Nephron progenitor cell (in vitro differentiated cells): ENCODE measurements at regions not wholly inside any gene's neighbourhood (a gene's known extent, or its start where the extent isn't known, plus 50 kb on each side); places are given as distances from the start of the nearest gene placed in this dataset.

Source experiments
- DNase-seq: peaks from one replicate; pipeline ENCODE4 v3.0.0; 2021
- H3K27ac Mint-ChIP-seq: 2 replicates; pipeline ENCODE4 v1.8.0; 2021; ENCODE audit warnings: mild to moderate bottlenecking, moderate library complexity, mixed read lengths
- H3K27me3 Mint-ChIP-seq: 2 replicates; pipeline ENCODE4 v1.8.0; 2021; ENCODE audit warnings: mild to moderate bottlenecking, low read depth, mixed read lengths; ENCODE audit not compliant: poor library complexity
- H3K36me3 Mint-ChIP-seq: 2 replicates; pipeline ENCODE4 v1.8.0; 2021; ENCODE audit warnings: low read depth, mixed read lengths
- H3K4me1 Mint-ChIP-seq: 2 replicates; pipeline ENCODE4 v1.8.0; 2021; ENCODE audit warnings: mixed read lengths
- H3K4me3 Mint-ChIP-seq: 2 replicates; pipeline ENCODE4 v1.8.0; 2021; ENCODE audit warnings: mild to moderate bottlenecking, moderate library complexity, mixed read lengths
- H3K9me3 Mint-ChIP-seq: 2 replicates; pipeline ENCODE4 v1.8.0; 2021; ENCODE audit warnings: mild to moderate bottlenecking, moderate library complexity, mixed read lengths
- TF ChIP-seq, protein P1 (sequence below): fragments of 200-600 bp; sonication (generic); IDR thresholded peaks from 2 replicates; pipeline ENCODE4 v1.5.0; 2021; ENCODE audit warnings: antibody characterized with exemption

DNA sequence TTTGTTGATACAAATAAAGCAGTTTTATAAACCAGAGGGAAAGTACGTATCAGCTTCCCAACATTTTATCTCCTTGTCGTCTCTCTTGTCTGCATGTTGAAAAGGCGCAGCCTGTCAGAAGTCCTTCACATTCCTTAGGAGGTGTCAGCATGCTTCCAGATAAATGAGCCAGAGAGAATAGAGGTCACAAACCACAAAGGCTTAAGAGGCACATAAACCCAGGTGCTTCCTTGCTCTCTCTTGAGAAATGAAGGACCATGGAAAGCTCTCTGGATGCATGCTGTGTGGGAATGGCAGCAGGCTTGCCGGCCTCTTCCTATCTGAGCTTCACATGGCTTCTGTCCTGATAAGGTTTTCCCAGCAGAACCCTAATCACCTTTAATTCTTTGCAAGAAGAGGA, 448.5 kb downstream of the XPNPEP1 start:
- no peak overlapping the region for H3K27ac Mint-ChIP-seq
- peaks cover 11% of the 10 kb centered on the region for H3K4me1 Mint-ChIP-seq
- H3K4me3 Mint-ChIP-seq = no peak overlapping the region
- TF ChIP-seq, protein P1, sequence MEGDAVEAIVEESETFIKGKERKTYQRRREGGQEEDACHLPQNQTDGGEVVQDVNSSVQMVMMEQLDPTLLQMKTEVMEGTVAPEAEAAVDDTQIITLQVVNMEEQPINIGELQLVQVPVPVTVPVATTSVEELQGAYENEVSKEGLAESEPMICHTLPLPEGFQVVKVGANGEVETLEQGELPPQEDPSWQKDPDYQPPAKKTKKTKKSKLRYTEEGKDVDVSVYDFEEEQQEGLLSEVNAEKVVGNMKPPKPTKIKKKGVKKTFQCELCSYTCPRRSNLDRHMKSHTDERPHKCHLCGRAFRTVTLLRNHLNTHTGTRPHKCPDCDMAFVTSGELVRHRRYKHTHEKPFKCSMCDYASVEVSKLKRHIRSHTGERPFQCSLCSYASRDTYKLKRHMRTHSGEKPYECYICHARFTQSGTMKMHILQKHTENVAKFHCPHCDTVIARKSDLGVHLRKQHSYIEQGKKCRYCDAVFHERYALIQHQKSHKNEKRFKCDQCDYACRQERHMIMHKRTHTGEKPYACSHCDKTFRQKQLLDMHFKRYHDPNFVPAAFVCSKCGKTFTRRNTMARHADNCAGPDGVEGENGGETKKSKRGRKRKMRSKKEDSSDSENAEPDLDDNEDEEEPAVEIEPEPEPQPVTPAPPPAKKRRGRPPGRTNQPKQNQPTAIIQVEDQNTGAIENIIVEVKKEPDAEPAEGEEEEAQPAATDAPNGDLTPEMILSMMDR = no peak
- H3K27me3 Mint-ChIP-seq = peaks cover 2% of the 10 kb centered on the region
- H3K36me3 Mint-ChIP-seq = no peaks in the 10 kb centered on the region
- peak; percentile 3 for DNase-seq
- H3K9me3 Mint-ChIP-seq = no peaks in the 10 kb centered on the region

DNA sequence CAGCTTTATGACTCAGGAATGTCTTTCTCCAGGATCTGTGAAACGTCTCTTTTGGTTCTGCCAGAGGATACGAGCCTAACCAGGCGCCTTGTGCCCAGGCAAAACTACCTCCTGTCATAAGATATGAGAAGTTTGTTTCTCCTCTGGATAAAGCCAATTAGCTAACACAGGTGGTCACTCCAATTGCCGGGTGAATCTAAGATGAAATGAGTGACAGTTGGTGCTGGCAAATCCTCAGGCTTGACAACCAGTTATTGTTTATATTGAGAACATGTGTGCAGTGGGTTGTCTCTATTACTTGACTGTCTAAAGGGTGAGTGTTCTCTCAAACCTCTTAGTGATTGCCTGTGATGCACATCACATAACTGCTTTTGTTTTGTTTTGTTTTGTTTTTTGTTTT, 449.1 kb downstream of the XPNPEP1 start:
- no peaks in the 10 kb centered on the region for H3K36me3 Mint-ChIP-seq
- H3K27me3 Mint-ChIP-seq = peaks cover 2% of the 10 kb centered on the region
- H3K4me3 Mint-ChIP-seq = no peak overlapping the region
- TF ChIP-seq, protein P1 = no peak
- H3K9me3 Mint-ChIP-seq = no peaks in the 10 kb centered on the region
- DNase-seq = no peak
- H3K4me1 Mint-ChIP-seq = peaks cover 11% of the 10 kb centered on the region
- H3K27ac Mint-ChIP-seq = no peak overlapping the region

DNA sequence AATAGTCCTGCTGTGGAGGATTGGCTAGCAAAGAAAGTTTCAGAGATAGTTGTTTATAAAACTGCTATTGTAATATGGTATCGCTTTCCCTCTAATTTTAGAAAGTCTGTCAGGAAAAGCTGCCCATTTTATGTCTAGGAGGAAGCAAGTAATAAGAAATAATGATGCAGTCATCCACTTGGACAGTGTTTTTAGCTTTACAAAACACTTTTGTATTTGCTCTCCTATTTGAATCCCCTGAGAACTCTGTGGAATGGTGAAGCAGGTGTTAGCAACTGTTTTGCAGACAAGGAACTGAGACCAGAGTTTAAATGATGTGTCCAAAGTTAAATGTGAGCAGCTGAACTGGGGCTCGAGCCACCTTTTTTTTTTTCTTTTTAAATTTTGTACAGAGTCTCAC, 455.8 kb downstream of the XPNPEP1 start:
- H3K4me1 Mint-ChIP-seq = no peaks in the 10 kb centered on the region
- DNase-seq = no peak
- no peak overlapping the region for H3K27ac Mint-ChIP-seq
- TF ChIP-seq, protein P1 = no peak
- no peaks in the 10 kb centered on the region for H3K9me3 Mint-ChIP-seq
- peaks cover 10% of the 10 kb centered on the region for H3K27me3 Mint-ChIP-seq
- no peaks in the 10 kb centered on the region for H3K36me3 Mint-ChIP-seq
- H3K4me3 Mint-ChIP-seq = no peak overlapping the region

DNA sequence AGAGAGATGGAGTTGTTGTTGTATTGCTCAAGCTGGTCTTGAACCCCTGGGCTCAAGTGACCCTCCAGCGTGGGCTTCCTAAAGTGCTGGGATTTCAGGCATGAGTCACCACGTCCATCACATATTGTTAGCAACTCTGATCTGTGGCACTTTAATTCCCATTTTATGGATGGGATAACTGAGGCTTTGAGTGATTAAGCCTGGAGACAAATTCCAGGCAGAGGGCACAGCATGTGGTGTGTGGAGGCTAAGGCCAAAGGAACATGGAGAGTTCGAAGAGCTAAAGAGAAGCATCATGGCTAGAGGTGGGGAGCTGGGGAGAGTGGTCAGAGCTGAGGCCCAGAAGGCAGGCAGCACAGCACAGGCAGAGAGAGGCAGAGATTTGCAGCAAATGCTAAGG, 458.4 kb downstream of the XPNPEP1 start:
- no peaks in the 10 kb centered on the region for H3K36me3 Mint-ChIP-seq
- no peak overlapping the region for H3K4me3 Mint-ChIP-seq
- peaks cover 29% of the 10 kb centered on the region for H3K27me3 Mint-ChIP-seq
- no peak overlapping the region for H3K27ac Mint-ChIP-seq
- no peaks in the 10 kb centered on the region for H3K4me1 Mint-ChIP-seq
- TF ChIP-seq, protein P1 = no peak
- DNase-seq = no peak
- H3K9me3 Mint-ChIP-seq = peaks cover 4% of the 10 kb centered on the region

DNA sequence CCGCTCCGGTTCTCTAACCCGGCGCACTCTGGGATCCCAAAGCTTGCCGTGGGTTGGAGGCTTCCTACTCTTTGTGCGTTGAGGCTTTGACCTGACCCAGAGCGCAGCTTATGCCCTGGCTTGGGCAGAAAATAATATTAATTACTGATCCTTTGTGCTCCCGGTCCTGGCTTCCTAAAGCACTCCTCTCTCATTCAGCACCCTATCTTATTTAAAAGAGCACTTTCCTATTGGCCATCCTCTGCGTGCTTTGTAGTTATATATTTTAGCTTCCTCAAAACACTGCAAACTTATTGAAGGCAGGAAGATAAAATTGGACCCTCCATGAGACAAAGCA, 466.0 kb downstream of the XPNPEP1 start:
- Mint-ChIP-seq H3K9me3 (peaks cover 27% of the 10 kb centered on the region), H3K36me3 (peaks cover 6% of the 10 kb centered on the region), H3K4me3 (peak overlapping the region; percentile 83), H3K27me3 (peaks cover 77% of the 10 kb centered on the region), H3K4me1 (peaks cover 10% of the 10 kb centered on the region), H3K27ac (no peak overlapping the region)
- DNase-seq = no peak
- TF ChIP-seq, protein P1 = no peak

DNA sequence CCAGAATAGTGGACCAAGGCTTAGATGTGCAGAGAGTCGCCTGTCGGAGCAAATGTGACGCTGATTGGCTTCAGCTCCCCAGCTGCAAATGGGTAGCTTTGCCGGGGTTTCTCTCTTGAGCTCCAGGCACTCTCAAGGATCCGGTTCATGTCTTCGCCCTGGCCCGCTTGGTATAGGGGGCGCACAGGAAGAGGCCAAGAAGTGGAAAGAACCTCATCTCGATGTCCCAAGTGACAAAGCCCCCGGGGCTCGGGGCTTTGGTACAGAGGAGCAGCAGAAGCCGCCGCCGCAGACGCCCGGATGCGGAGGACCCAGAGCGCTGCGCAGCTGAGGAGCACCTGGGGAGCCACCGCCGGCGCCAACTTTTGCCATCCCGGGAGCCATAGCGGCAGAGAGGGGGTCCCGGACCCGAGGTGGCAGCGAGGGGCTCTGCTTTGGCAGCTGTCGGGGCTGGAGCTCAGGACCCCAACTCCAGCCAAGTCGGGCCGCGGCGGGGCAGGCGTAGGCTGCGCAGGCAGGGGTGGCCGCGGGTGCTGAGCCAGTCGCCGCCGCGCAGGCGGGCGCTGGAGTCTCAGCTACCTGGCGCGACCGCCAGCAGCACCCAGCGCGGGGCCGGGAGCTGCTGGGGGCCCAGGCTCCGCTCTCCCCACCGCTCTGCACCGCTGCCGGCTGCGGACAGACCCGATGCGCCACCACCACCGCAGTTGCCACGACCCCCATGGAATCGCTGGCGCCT, 466.6 kb downstream of the XPNPEP1 start:
- Mint-ChIP-seq H3K27me3 (peaks cover 73% of the 10 kb centered on the region), H3K9me3 (peaks cover 27% of the 10 kb centered on the region), H3K4me1 (peaks cover 10% of the 10 kb centered on the region), H3K36me3 (peaks cover 6% of the 10 kb centered on the region), H3K27ac (no peak overlapping the region), H3K4me3 (peak overlapping the region; percentile 84)
- peak; percentile 58 for DNase-seq
- TF ChIP-seq, protein P1 = no peak
